Left forelimb (tissue), 1 donor: ENCODE measurements at regions not wholly inside any gene's neighbourhood (a gene's known extent, or its start where the extent isn't known, plus 50 kb on each side); places are given as distances from the start of the nearest gene placed in this dataset.
"Not testable (repeated sequence)": the region's sequence is repeated elsewhere in the genome, so short reads cannot be mapped to it uniquely, and the experiment has no call there.

ENCODE experiments used
- DNase-seq: peaks from one replicate; pipeline ENCODE4 v3.0.0-alpha.2; 2018; ENCODE audit warnings: low spot score

- no peak for DNase-seq
These were observed 57.8 kb upstream of the ANKRD30A start for GRCh38 chr10:37067576-37067975.

- DNase-seq, result not testable (repeated sequence)
These were observed 63.1 kb upstream of the ANKRD30A start for GRCh38 chr10:37062296-37062695.

DNA sequence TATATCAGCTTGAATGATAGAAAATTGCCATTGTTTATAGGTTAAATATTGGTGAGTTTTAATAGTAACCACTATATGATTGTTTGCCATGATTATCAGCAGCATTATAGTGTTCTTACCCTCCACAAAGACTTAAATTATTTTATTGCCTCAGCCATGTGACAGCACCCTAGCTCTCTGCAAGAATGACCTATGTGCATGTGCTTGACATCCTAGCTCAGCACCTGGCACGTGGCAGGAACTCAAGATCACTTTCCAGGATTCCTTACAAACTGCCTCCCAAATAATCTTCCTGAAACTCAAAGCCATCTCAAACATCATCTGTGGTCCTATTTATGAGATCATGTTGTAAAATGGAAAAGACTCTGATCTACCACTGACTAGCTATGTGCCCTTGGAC, 68.1 kb upstream of the ANKRD30A start:
- no peak for DNase-seq

GRCh38 chr10:37053476-37053875, 71.9 kb upstream of the ANKRD30A start:
- DNase-seq, result no peak

- not testable (repeated sequence) for DNase-seq
These were observed 75.4 kb upstream of the ANKRD30A start for GRCh38 chr10:37049982-37050381.

- DNase-seq, result not testable (repeated sequence)
These were observed 81.1 kb upstream of the ANKRD30A start for GRCh38 chr10:37044319-37044718.

- DNase-seq, result no peak
These were observed 89.5 kb upstream of the ANKRD30A start for GRCh38 chr10:37035853-37036252.

GRCh38 chr10:37015498-37015897, 109.9 kb upstream of the ANKRD30A start:
- DNase-seq, result no peak

- DNase-seq, result no peak
These were observed 114.7 kb upstream of the ANKRD30A start for GRCh38 chr10:37010741-37011140.

- DNase-seq, result not testable (repeated sequence)
These were observed 117.1 kb upstream of the ANKRD30A start for GRCh38 chr10:37008276-37008675.

DNA sequence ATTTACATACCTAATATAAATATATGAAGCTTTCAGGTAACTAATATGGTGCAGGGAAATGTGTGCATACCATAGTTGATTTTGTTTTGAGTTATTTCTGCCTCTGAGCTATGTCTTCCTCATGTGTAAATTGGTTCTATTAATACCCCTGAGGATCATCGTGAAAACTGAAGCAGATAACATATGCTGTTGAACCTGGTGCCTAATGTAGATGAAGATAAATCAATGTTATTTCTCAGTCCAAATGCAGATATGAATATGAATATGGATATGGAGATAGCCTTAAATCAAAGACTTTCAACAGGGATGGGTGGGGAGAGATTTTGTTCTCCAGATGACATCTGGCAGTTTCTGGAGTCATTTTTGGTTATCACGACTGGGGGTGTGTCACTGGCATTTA, 122.3 kb upstream of the ANKRD30A start:
- no peak for DNase-seq

DNA sequence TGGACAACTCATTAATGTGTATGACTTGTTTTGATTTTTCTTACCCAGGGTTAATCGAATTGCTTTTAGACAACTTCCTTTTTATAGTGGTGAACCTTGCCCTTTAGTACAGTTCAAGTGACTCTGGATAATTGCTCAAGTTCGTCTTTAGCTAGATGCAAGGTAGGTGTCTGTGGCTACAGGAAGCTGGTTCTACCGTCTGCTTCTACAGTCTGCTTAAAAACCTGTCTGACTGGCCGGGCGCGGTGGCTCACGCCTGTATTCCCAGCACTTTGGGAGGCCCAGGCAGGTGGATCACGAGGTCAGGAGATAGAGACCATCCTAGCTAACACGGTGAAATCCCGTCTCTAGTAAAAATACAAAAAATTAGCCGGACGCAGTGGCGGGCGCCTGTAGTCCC, 129.6 kb upstream of the ANKRD30A start:
- DNase-seq, result not testable (repeated sequence)

GRCh38 chr10:36994886-36995285, 130.5 kb upstream of the ANKRD30A start:
- DNase-seq, result no peak

DNA sequence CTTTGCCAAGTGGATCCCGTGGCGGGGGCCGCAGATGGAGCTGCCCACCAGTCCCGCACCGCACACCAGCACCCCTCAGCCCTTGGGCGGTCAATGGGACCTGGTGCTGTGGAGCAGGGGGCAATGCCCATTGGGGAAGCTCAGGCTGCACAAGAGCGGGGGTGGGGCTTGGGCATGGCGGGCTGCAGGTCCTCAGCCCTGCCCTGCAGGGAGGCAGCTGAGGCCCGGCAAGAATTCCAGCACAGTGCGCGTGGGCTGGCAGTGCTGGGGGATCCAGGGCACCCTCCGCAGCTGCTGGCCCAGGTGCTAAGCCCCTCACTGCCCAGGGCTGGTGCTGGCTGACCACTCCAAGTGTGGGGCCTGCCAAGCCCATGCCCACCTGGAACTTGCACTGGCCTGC, 136.2 kb upstream of the ANKRD30A start:
- DNase-seq, result no peak

DNA sequence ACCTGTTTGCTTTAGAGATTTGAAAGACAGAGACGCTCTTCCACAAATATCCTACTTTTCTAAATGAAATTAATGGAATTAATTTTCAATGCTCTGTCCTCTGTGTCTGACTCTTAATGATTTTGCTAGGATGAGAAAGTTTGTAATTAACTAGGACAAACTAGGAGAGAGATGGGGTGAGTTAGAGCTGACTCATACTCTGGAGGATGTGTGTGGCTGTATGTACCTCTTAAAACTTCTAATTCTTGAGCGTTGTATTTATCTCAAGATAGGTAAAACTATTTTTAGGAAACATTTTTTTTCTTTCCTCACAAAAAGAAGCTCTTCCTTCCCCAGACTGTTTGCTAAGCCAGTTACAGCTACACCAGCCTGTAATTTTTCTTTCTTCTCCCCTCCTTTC, 178.8 kb upstream of the ANKRD30A start:
- no peak for DNase-seq

- no peak for DNase-seq
These were observed 181.9 kb upstream of the ANKRD30A start for GRCh38 chr10:36943544-36943943.

- no peak for DNase-seq
These were observed 182.8 kb upstream of the ANKRD30A start for GRCh38 chr10:36942616-36943015.

GRCh38 chr10:36903040-36903439, 222.4 kb upstream of the ANKRD30A start:
- DNase-seq, result no peak

DNA sequence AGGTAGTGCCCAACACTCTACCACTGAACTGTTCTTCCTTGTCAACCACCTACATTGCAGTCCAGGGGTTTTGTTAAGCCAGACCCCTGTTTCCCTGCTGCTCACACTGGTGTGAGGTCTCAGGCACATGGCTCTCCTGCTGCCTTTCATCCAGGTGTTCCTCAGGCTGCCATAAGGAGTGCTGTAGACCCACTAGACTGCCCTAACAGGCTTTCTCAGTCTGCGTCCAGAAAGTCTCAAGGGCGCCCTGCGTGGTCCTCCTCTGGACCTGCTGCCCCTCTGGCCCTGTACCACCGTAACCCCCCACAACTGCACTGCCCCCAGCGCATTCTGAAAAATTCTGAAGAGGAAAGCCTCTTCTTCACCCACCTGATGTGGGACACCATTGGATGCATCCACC, 225.7 kb upstream of the ANKRD30A start:
- no peak for DNase-seq

DNA sequence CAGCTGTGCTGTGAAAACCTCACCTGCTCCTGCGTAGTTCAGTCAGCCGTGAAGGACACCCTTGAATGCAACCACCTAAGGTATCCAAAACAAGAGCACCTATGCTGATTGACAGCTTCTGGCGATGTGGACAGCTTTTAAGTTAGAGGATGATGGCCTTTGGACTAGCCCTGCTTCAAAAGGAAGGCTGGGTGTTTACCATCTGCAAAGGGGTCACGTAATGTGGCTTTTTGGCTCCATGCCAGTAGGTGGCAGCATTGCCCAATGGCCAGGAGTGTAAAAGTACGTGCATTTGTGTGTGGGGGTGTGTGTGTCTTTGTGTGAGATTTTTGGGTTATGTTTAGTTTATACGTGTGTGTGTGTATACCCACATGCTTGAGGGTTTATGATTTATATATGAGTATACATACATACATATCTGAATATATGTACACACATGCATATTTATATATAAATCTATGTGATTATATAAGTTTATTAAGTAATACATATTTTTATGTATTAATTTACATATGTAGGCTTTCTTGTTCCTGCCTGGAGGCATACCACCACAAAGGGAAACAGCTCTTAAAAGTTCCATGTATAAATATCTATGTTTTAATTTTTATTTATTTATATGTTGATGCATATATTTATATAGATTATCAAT, 236.3 kb upstream of the ANKRD30A start:
- no peak for DNase-seq

GRCh38 chr10:36886303-36886891, 239.0 kb upstream of the ANKRD30A start:
- DNase-seq, result no peak

DNA sequence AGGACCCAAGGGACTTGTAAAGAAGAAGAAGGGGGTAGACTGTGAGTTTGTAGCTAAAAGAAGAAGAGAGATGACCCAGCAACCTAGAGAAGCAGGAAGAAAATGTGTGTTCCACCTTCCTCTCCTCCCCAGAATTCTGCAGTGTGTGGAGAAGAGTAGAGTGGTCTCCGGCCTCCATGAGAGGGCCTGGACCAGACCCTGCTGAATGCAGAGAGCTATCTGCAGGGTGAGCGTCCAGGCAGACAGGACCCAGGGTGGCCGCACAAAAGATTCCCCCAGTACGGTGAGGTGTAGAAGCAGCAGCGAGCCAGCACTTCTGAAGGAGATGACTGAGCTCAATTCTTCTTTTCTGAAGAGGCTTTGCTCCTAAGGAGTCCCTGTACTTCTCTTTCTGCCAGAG, 239.7 kb upstream of the ANKRD30A start:
- no peak for DNase-seq

DNA sequence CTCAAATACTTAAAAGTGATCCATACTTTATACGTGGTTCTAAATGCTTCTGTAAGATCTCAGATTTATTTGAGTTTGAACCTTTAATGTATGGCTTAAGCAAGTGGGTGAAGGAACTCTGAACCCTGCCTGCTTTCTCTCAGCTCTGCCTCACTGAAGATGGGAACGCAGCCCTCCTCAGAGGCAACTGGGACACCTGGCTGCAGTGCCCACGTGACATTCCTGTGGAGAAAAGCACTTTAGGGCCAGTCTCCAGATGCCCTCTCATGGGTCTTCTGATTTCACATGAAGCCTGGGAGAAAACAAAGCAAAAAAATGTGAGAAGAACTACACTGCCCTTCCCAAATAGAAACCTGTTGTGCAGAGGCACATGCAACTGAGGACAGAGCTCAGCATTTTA, 242.6 kb upstream of the ANKRD30A start:
- no peak for DNase-seq

DNA sequence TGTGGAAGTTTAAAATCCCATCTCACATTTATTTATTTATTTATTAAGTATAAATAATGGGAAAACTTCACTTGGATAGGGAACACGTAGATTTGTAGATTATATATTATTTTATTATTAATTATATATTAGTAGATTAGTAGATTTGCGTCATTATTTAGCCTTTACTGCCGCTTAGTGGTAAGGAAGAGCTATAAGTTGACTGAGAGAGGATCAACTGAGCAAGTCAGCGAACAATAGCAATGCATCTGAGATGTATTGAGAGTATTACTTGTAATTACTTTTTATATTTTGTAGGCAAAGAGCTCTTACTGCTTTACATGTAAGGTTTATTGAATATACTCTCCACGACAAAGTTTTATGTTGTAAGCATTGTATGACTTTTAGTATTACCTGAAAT, 244.5 kb upstream of the ANKRD30A start:
- DNase-seq, result no peak
